Hematopoietic multipotent progenitor cell (in vitro differentiated cells): ENCODE measurements at regions not wholly inside any gene's neighbourhood (a gene's known extent, or its start where the extent isn't known, plus 50 kb on each side); places are given as distances from the start of the nearest gene placed in this dataset.

Experiments
- DNase-seq, 3 donors: peaks; one replicate each; pipeline ENCODE4 v3.0.0-alpha.2; 2011 to 2015; ENCODE audit warnings: low read depth in 2 of 3, low spot score in 2 of 3

DNA sequence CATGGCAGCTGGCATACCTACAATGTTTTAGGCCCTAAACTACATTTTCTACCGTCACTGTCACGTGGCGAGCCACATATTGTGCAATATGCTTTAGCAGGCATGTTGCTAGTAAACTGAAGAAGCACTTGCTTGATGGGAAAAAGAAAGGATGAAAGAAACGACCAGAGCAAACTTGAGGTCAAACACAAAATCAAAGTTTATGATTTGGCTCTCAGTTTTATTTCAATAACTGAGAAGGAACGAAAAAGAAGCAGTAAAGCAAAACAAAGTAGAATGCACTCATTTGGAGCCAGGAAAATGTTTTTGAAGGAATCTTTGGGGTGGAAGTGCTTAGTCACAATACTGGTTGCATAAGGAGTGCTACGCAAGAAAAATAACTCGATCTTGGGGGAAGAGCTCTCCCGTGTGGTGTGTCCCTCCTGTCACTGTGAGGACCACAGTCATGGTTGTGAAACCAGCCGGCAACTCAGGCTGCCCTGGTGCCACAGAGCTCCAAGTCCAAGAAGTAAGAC lies 349.8 kb downstream of the RBM43 start:
- DNase-seq, result peak in 1 of 3 donors; percentile 6

DNA sequence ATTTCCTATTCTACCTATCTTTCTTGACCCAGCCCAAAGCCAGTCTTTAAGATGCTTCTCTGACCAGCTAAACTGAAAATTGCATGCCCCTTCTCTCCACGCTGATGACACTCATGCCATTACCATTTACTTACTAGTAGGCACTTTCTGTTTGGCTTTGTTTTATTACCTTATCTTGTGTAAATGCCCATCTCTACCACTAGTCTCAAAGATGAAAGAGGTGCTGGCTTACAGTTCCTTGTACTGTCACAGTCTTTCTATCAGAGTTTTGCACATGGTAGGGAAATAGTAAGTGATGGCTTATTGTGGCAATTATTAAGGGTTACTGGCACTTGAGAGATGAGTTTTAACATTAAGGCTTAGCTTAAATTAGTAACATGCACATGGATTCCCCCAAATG lies 352.1 kb downstream of the RBM43 start:
- no peak for DNase-seq

DNA sequence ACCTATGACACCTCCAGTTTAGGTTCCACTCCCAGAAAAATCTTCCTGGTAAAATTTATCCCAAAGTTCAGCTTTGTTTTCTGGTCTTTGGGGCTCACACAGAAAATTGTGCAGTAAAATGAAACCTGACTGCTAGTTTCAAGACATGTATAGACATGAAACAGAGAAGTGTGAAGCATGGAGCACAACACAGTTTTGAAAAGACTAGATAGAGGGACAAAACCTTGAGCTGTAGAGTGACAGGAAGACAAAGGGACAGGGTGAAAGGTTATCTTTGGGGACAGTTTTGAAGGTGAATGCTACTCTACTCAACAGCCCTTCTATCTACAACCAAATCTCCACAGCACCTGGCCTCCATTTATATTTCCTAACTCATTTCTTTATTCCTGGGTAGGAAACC lies 352.6 kb downstream of the RBM43 start:
- no peak for DNase-seq

DNA sequence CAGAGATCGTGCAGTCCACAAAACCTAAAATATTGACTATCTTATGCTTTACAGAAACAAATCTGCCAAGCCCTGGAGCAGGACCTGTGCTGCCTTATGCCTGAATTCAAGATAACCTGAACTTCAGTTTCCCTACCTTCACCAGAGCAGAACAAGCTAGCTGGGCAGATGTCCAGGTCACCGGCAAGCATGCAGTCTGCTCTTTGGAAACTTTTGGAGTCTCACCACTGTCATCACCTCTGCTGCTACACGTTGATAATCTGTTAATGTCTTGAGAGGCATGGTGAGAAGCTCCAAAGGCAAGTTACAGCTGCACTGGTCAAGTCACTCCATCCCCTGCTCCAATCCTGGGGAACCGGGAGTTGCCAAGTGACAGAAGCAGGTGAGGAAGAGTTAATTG lies 354.2 kb downstream of the RBM43 start:
- no peak for DNase-seq

DNA sequence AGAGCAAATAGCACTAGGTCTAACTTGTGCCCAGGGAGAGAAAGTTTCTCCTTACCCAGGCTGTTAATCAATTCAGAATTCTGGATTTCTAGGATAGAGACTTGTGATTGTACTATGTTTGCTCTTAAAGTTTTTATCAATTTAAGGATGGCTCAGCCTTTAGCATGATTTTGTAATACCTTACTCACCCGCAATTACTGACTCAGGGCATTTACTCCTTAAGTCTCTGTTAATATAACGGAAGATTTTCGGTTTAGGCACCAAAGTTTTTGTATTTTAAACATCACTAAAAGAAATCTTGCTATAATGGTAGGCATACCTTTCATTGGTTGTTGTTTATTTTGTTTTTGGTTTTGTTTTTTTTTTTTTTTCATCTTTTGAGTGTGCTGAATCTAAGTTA lies 358.2 kb downstream of the RBM43 start:
- DNase-seq, result no peak

DNA sequence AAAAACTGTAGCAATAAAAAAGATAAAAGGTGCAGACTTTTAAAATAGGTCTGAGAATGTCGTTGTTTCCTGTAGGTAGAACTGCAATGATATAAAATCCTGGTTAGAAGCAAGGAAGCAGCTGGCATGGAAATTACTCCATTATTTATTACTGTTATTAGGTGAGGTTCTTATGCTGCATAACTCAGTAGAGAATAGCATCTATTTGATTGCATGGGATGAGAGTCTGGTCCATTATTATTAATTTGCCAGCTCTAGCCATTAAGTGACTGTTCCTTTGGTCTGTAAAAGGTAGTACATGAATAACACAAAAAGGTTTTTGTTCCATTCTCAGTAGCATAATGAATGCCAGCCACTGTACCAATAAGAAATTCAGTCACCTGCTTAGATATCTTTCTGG lies 358.6 kb downstream of the RBM43 start:
- no peak for DNase-seq

DNA sequence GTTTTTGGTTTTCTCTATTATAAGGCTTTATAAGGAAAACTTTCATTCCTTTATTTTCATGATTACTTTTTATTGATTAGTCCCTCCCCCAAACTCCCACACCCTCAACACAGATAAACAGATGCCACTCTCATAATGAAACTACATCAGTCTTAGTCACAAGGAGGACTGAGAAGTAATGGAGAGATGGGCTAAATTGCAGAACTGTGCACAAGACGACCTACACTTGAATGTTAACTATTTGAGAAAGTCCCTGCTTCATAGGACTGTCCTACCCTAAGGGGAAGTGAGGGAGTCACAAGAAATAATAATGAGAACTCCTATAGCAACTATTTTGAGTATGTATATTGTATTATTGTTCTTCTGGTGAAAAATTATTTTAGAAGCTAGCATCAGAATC lies 360.8 kb downstream of the RBM43 start:
- DNase-seq, result no peak

DNA sequence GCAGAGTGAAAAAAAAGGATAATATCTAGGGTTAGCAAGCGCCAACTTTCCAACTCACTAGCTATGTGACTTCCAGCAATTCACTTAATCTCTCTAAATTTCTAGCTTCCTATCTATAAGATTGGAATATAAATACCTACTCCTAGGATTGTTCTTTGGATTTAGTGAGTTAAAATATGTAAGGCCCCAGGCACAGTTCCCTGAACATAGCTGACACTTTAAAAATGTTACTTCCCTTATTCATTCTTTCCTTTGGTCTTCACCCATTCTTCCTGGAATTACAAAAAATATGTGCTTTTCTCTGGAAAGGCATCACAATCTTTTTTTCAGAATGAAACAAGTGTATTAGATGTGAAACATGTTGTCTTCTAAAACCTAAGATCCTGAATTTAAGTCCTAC lies 365.7 kb downstream of the RBM43 start:
- no peak for DNase-seq

DNA sequence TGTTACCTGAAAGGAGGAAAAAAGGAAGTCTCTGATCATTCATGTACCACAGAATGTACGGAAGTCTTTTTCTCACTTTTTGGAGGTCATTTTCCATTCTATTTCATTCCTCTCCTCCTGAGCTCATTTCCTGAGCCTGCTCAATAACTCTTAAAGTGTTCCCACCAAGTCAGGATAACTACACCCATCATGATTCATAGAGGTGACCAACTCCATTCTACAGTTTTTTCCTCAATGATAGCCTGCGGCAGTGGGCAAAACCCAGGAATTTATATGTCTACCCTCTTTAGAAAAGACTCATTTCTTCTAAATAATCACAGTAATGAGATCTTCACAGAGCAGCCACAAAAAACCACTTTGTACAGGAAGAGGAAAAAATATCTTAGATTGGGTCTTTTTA lies 372.5 kb downstream of the RBM43 start:
- DNase-seq, result no peak

DNA sequence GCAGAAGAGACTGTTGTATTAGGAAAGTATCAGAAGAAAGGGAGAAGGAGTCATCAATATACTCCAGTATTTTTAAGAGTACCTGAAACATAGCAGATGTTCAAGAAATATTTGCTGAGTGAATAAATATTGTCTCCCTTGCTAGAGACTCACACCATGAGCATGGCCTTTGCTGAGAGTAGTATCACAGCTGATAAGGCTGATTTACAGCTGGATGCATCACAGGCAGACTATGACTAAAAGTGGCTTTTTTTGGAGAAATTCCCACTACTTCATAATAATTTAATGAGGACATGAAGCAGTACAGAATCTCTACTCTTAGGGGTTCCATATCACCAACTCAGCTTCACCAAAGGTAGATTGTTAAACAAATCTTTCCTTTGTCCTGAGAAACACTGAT lies 373.3 kb downstream of the RBM43 start:
- DNase-seq, result no peak

DNA sequence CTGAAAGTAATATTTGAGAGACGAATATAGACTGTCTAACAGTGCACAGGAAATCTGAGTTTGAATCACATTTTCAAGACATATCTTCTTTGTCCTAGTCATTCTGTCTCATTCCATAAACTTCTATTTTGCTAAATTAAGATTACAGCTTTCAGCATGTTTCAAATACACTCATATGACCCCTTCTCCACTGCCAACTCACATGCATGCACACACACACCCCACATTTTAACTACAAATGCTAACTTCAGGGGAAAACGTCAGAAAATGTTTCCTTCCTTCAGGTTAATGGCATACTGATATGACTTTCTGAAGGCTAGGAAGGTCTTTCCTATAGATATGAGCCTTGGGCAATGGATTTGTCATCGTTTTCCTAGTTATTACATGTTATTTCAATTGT lies 373.7 kb downstream of the RBM43 start:
- no peak for DNase-seq

DNA sequence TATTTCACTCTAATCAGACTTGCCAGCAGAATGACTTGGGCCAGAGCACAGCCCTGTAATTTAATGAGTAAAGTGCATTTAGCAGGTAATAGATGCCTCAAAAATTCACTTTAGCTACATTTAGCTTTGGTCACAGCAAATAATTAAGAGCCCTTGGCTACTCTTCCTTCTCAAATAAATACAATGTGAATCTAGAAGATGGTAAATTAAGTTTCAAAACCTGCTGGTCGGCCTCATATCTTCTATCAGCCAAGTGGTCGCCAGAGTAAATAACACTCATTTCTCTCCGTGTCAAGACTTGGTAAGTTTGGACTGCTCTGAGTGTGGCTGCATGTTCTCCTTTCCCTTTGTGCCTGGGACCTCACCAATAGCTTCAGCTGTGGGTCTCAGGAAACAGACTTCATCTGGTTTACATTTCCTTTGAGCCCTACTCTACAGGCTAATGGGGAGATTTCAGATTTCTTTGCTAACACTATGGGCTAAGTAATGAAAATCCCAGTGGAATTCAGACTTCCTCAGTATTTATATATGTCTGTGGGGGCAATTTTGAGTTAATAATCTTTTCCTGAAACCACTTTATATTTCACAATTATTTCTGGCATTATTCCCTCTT lies 375.8 kb downstream of the RBM43 start:
- no peak for DNase-seq

DNA sequence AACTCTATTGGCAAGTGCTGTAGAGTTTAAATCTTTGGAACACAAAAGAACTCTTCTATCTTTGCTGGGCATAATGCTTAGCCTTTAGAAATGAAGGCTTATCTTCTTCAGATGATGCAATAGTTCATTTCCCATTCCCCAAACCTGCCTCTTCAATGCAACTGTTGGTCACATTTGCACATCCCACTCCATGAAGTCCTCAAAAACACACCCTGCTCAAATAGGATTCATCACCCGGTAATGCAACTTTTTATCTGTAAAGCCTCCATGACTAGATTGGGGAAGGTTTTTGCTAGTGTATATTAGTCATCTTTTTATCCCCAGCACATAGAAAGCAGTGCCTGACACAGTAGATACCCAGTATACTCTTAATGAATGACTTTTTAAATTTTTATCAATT lies 376.4 kb downstream of the RBM43 start:
- DNase-seq, result no peak

DNA sequence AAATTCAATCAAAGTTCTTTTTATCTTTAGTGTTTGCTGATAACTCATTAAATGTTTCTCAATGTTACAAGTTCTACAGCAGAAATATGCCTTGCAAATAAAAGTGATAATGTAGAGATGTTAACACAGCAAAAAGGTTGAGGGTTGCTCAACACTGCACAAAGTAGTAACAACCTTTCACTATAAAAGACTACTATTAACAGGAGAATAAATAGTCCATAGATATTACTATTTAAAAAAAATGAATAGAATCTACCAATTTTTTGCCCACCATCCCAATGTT lies 378.1 kb downstream of the RBM43 start:
- no peak for DNase-seq

DNA sequence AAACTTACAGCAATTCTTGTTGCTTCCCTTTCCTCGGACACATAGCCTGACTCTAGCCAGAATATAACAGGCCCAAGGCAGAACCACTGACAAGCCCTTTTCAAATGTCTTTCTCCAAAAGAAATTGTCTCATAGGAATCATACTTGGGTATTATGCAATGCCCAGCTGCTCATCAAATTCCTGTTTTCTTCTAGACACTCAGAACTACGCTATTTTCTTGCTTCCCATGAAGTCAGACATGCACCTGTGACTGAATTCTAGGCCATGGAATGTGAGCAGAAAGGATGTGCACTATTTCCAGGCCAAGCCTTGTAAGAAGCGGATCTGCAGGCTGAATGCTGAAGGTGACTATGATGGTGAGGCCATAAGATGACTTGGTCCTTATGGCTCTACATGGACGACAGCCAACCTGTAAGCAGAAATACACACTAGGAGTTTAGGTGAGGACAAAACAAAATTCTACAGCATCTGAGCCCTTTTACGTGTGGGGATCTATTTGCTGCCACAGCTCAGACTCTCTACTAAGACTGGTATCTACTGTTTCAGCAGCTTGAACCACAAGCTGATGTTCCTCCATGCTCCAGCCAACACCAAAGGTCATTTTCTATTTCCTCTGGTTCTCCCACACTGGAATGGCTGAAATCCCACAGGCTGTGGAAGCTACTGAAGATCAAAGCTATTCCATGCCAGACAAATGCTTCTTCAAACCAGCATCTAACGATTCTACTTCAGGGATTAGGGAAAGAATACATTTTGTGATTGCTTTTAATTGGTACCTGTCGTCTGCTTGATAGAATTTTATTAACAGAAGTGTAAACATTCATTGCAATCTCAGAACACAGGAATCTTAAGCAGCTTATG lies 378.7 kb downstream of the RBM43 start:
- DNase-seq, result no peak

DNA sequence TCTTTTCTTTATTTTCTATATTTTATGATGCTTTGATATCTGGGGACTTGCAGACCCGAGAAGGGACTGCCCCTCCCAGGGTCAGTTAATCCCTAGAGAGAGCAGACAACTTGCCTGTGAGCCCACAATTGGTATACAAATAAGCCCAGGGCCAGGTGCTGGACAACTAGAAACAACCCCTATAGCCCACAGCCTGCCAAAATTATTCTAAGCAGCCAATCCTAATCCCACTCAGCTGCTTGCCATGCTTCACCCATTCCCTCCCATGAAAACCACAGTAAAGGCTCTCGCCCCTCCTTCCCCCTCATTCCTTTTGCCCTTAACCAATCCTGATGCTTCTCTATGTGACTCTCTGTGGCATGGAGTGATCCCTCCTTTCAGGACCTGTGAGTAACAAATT lies 380.7 kb downstream of the RBM43 start:
- DNase-seq, result no peak

DNA sequence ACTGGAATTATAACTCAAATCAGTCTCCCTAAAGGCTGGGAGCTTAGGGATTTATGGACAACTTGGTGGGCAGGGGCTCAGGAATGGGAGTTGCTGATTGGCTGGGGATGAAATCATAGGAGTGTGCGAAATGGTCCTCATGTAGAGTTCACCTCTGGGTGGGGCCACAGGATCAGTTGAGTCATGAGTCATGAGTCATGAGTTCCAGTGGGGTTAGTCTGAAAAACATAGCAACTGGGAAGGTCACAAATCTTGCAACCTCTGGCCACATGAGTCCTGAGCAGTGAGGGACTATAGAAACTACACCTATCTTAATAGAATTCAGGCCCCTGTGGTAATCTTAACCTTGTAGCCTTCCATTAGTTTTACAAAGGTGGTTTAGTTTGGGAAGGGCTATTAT lies 383.3 kb downstream of the RBM43 start:
- DNase-seq, result no peak

DNA sequence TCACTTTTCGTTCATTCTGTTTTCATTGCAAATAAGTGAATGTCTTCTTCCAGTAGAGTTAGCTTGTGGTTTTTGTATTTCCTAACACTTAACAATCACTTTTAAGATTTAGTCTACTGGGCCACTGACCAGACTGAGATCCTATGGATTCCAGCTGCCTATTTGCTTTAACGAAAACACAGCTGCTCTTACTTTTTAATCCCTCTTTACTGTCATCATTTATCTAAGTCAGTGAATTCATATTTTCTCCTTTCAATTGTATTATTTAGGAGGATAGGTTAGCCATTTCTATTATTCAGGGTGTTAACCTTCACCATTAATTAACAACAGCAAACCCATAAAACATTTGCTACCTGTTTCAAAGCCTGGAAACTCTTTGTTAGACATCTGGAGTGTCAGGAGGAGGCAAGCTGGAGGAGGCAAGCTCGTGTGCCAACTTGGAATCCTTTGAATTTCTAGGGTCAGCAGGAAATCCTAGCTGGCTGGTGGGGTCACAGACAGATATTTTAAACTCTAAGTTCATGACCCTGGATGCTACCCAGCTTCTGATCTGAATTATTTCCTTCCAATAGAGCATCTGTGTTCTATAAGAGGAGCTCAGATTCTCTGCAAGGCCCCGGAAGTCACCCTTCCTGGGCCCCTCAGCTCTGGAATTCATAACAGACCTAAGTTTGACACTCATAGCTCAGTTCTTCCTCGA lies 385.3 kb downstream of the RBM43 start:
- no peak for DNase-seq

DNA sequence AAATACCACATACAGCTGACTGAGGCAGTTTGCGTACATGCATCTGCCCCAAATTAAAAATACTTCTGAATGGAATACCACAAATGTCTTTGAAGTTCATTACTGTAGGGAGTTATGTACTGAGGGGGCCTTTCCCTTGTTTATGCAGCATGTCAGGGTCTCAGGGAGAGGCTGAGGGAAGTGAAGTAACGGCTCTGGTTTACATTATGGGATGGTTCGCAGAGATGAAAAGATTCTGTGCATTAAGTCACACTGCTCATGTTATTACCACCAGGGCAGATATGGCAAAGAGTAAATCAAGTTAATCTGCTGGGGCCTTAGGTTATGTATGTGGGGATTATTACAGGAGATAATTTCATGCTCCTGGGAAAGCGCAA lies 385.9 kb upstream of the RND3 start:
- DNase-seq, result no peak

DNA sequence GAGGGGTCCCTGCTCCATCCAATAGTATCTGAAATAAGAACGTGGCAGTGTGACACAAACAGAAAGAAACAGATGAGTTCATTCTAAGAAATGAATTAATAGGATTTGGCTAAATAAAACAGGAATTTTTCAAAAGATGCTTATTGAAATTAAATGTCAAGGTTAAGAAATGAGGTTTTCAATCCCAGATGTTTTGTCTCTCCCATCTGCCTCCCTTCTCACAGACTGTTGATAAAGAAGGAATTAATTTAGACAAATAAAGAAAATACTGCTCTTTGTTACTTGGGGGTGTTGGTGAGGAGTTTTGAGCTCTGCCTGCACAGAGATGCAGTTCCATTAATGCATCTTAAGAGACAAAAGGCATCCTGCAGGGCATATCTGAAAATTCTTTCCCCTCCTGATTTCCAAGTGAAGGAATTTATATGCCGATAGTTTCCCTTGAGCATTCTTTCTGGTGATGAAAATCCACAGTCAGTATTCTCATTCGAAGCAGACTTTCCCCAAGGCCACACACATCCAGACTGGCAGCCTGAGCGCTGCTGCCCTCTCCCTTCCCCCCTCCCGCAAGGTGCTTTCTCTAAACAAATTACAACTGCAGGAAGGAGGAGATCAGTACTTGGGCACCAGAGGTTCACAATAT lies 385.4 kb upstream of the RND3 start:
- no peak for DNase-seq

DNA sequence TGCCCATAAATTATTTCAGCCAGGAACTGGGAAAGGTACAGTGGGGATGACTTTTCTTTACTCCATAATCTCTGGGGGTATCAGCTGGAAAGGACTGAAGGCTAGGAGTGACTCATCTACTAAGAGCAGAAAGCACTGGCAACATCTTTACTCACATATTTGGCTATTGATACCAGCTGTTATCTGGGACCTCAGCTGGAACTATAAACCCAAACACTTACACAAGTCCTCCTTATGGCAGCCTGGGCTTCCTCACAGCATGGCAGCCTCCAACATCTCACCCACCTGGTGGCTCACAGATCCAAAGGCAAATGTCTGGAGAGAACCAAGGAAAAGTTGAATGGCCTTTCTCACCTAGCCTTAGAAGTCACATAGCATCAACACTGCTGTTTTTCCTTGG lies 379.0 kb upstream of the RND3 start:
- DNase-seq, result no peak

DNA sequence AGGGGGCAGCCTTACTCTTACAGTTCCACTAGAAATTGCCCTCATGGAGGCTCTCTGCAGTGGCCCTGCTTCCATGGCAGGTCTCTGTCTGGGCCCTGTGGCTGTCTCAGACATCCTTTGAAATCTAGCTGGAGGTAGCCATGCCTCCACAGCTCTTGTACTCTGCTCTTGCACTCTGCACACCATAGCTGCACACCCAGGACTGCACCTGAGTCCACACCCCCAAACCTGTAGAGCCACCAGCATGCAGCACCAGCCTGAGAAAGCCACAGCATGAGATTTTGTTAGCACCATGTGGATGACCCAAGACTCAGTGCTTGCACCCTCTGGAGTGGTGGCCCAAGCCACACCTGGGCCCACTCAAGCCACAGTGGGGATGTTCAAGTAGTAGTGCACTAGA lies 376.2 kb upstream of the RND3 start:
- no peak for DNase-seq
